ENCODE measurements at regions not wholly inside any gene's neighbourhood (a gene's known extent, or its start where the extent isn't known, plus 50 kb on each side); places are given as distances from the start of the nearest gene placed in this dataset.

GRCh38 chr7:91771921-91772815 is 108.3 kb downstream of the MTERF1 start:
- Histone ChIP-seq H4K20me1 (ENCODE audit: low read length) (no peaks in the 10 kb centered on the region), H3K4me1 (ENCODE audit: insufficient read depth, low read length) (no peaks in the 10 kb centered on the region), H3K4me2 (ENCODE audit: low read length) (no peak overlapping the region), H3K36me3 (ENCODE audit: low read depth, low read length) (no peaks in the 10 kb centered on the region), H3K27me3 (ENCODE audit: low read length) (no peaks in the 10 kb centered on the region), H3F3A (ENCODE audit: low read length, unreplicated experiment) (no peaks in the 10 kb centered on the region), H3K27ac (ENCODE audit: low read length) (no peak overlapping the region), H3K9me2 (replicated peaks; ENCODE audit: low read length) (no peaks in the 10 kb centered on the region; the same call in 1 of the 2 replicates), H3K9me3 (ENCODE audit: low read length) (no peaks in the 10 kb centered on the region), H3K9ac (ENCODE audit: low read length) (no peak overlapping the region), H3K4me3 (ENCODE audit: low read length) (no peak overlapping the region), H2AFZ (ENCODE audit: low read length) (no peak overlapping the region), H3K79me2 (ENCODE audit: low read length) (no peaks in the 10 kb centered on the region)
- ATAC-seq (peak; percentile 58), DNase-seq (peak; percentile 11)
- POLR2A ChIA-PET (ENCODE audit: unreplicated experiment), result no interaction called here
- BruUV-seq (replicated peaks), result no TSS peak
- CTCF ChIA-PET, result no interaction called here
- intact Hi-C loops (cut with micrococcal nuclease), result no loop called here
- no peak for TF ChIP-seq CTCF (conservative IDR thresholded peaks at IDR 0.05; ENCODE audit: low read depth, low read length)

GRCh38 chr7:91776171-91776570 is 104.3 kb downstream of the MTERF1 start:
- no peak for DNase-seq
- Histone ChIP-seq H2AFZ (ENCODE audit: low read length) (no peak overlapping the region), H3K79me2 (ENCODE audit: low read length) (no peaks in the 10 kb centered on the region), H3K9me2 (replicated peaks; ENCODE audit: low read length) (no peaks in the 10 kb centered on the region; the same call in 1 of the 2 replicates), H3K36me3 (ENCODE audit: low read depth, low read length) (no peaks in the 10 kb centered on the region), H3K4me1 (ENCODE audit: insufficient read depth, low read length) (no peaks in the 10 kb centered on the region), H3K9me3 (ENCODE audit: low read length) (no peaks in the 10 kb centered on the region), H3K27ac (ENCODE audit: low read length) (no peak overlapping the region), H3K9ac (ENCODE audit: low read length) (no peak overlapping the region), H4K20me1 (ENCODE audit: low read length) (no peaks in the 10 kb centered on the region), H3F3A (ENCODE audit: low read length, unreplicated experiment) (no peaks in the 10 kb centered on the region), H3K4me3 (ENCODE audit: low read length) (no peak overlapping the region), H3K27me3 (ENCODE audit: low read length) (no peaks in the 10 kb centered on the region), H3K4me2 (ENCODE audit: low read length) (no peak overlapping the region)
- no TSS peak for BruUV-seq (replicated peaks)
- ChIA-PET POLR2A (ENCODE audit: unreplicated experiment) (interaction anchor here (0.6 kb wide), 1 partner anchor 359 kb away, joined by 4 read pairs; no protein-coding TSS in a partner anchor), CTCF (no interaction called here)
- TF ChIP-seq EZH2phosphoT487 (IDR thresholded peaks at IDR 0.05; ENCODE audit: borderline replicate concordance, low read length), result no peak
- no peak for TF ChIP-seq EZH2 (IDR thresholded peaks at IDR 0.05; ENCODE audit: low read length, unreplicated experiment)
- TF ChIP-seq CTCF (conservative IDR thresholded peaks at IDR 0.05; ENCODE audit: low read depth, low read length), result no peak
- intact Hi-C loops (cut with micrococcal nuclease), result no loop called here
- no peak for ATAC-seq

GRCh38 chr7:91777522-91777921 is 103.0 kb downstream of the MTERF1 start:
- H3K4me2 ChIP-seq (ENCODE audit: low read length), result no peak overlapping the region
- intact Hi-C loops (cut with micrococcal nuclease), result no loop called here
- CTCF ChIA-PET, result no interaction called here

More at GRCh38 chr7:91777522-91777921, 103.0 kb downstream of the MTERF1 start:
- POLR2A ChIA-PET (ENCODE audit: unreplicated experiment), result no interaction called here
- H3K27ac ChIP-seq (ENCODE audit: low read length), result no peak overlapping the region
- H3K9me2 ChIP-seq (replicated peaks; ENCODE audit: low read length), result no peaks in the 10 kb centered on the region; the same call in 1 of the 2 replicates
- H3K9ac ChIP-seq (ENCODE audit: low read length), result no peak overlapping the region
- H4K20me1 ChIP-seq (ENCODE audit: low read length), result no peaks in the 10 kb centered on the region
- H3K79me2 ChIP-seq (ENCODE audit: low read length), result no peaks in the 10 kb centered on the region
- TF ChIP-seq EZH2phosphoT487 (IDR thresholded peaks at IDR 0.05; ENCODE audit: borderline replicate concordance, low read length), result no peak
- no peak for TF ChIP-seq EZH2 (IDR thresholded peaks at IDR 0.05; ENCODE audit: low read length, unreplicated experiment)
- TF ChIP-seq CTCF (conservative IDR thresholded peaks at IDR 0.05; ENCODE audit: low read depth, low read length), result no peak
- ATAC-seq (no peak), DNase-seq (no peak)
- H3K27me3 ChIP-seq (ENCODE audit: low read length), result no peaks in the 10 kb centered on the region
- no peak overlapping the region for H3K4me3 ChIP-seq (ENCODE audit: low read length)
- no peaks in the 10 kb centered on the region for H3K36me3 ChIP-seq (ENCODE audit: low read depth, low read length)
- BruUV-seq (replicated peaks), result no TSS peak
- H3K4me1 ChIP-seq (ENCODE audit: insufficient read depth, low read length), result no peaks in the 10 kb centered on the region
- no peaks in the 10 kb centered on the region for H3K9me3 ChIP-seq (ENCODE audit: low read length)
- H3F3A ChIP-seq (ENCODE audit: low read length, unreplicated experiment), result no peaks in the 10 kb centered on the region
- H2AFZ ChIP-seq (ENCODE audit: low read length), result no peak overlapping the region
